ENCODE measurements at regions not wholly inside any gene's neighbourhood (a gene's known extent, or its start where the extent isn't known, plus 50 kb on each side); places are given as distances from the start of the nearest gene placed in this dataset.

- DNase-seq (ENCODE audit: low read depth), result no peak
Observed at GRCh38 chr18:64851726-64852125, 702.8 kb upstream of the LINC00305 start.

GRCh38 chr18:64850791-64851190 is 701.9 kb upstream of the LINC00305 start:
- TF ChIP-seq, protein P1, sequence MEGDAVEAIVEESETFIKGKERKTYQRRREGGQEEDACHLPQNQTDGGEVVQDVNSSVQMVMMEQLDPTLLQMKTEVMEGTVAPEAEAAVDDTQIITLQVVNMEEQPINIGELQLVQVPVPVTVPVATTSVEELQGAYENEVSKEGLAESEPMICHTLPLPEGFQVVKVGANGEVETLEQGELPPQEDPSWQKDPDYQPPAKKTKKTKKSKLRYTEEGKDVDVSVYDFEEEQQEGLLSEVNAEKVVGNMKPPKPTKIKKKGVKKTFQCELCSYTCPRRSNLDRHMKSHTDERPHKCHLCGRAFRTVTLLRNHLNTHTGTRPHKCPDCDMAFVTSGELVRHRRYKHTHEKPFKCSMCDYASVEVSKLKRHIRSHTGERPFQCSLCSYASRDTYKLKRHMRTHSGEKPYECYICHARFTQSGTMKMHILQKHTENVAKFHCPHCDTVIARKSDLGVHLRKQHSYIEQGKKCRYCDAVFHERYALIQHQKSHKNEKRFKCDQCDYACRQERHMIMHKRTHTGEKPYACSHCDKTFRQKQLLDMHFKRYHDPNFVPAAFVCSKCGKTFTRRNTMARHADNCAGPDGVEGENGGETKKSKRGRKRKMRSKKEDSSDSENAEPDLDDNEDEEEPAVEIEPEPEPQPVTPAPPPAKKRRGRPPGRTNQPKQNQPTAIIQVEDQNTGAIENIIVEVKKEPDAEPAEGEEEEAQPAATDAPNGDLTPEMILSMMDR (IDR thresholded peaks at IDR 0.05; ENCODE audit: low read depth, low read length), result no peak
- TF ChIP-seq MYC (IDR thresholded peaks at IDR 0.05; ENCODE audit: low read depth, low read length) (no peak), POLR2A (IDR thresholded peaks at IDR 0.05; ENCODE audit: extremely low read depth, insufficient read length) (no peak)
- TF ChIP-seq, protein P2, sequence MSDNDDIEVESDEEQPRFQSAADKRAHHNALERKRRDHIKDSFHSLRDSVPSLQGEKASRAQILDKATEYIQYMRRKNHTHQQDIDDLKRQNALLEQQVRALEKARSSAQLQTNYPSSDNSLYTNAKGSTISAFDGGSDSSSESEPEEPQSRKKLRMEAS (IDR thresholded peaks at IDR 0.05; ENCODE audit: low read depth, low read length), result no peak
- no peak overlapping the region for H3K4me3 ChIP-seq (ENCODE audit: low read depth, low read length)
- DNase-seq (ENCODE audit: low read depth), result no peak

More at GRCh38 chr18:64851726-64852125, 702.8 kb upstream of the LINC00305 start:
- H3K4me3 ChIP-seq (ENCODE audit: low read depth, low read length), result no peak overlapping the region
- TF ChIP-seq, protein P1 (IDR thresholded peaks at IDR 0.05; ENCODE audit: low read depth, low read length), result no peak
- TF ChIP-seq MYC (IDR thresholded peaks at IDR 0.05; ENCODE audit: low read depth, low read length), result no peak
- no peak for TF ChIP-seq POLR2A (IDR thresholded peaks at IDR 0.05; ENCODE audit: extremely low read depth, insufficient read length)
- TF ChIP-seq, protein P2 (IDR thresholded peaks at IDR 0.05; ENCODE audit: low read depth, low read length), result no peak

DNA sequence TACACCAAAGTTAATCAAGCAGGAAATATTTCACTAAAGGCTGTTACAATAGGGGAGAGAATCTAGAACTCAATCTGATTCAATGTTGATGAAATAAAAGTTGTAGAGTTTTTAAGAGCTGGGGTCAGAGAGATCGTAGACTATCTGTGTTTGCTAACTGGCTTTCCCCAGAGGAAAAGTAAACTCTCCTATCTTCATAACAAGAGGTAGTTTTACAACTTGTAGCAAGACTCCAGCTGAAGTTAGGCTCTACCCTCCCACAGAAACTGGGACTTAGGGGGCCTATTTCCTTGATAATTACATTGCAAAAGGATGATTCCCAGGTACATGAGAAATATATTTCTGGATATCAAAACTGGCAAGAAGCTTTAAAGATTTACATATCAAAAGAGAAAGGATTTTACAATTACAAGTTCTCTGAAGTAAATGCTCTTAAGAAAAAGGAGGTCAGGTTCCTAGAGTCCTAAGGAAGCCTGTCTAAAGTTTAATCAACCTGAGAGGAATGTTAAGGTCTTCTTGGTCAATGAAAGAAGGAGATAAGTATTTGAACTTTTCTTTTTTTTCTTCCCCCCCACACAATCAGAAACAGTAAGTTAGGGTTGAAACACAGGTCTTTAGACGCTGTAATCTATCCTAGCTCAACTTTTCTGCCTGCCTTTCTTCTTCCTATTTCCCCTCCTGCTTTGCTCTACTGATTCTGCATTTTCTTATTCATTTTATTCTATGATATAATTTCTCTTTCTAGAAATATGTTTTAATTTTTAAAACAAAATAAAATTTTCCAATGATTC is 692.2 kb upstream of the LINC00305 start:
- no peak for DNase-seq (ENCODE audit: low read depth)
- TF ChIP-seq MYC (IDR thresholded peaks at IDR 0.05; ENCODE audit: low read depth, low read length) (no peak), POLR2A (IDR thresholded peaks at IDR 0.05; ENCODE audit: extremely low read depth, insufficient read length) (no peak)
- TF ChIP-seq, protein P1 (IDR thresholded peaks at IDR 0.05; ENCODE audit: low read depth, low read length), result no peak
- TF ChIP-seq, protein P2 (IDR thresholded peaks at IDR 0.05; ENCODE audit: low read depth, low read length), result no peak
- H3K4me3 ChIP-seq (ENCODE audit: low read depth, low read length), result no peak overlapping the region

GRCh38 chr18:64810354-64810753 is 661.5 kb upstream of the LINC00305 start:
- no peak for DNase-seq (ENCODE audit: low read depth)
- H3K4me3 ChIP-seq (ENCODE audit: low read depth, low read length), result no peak overlapping the region
- TF ChIP-seq, protein P1 (IDR thresholded peaks at IDR 0.05; ENCODE audit: low read depth, low read length), result no peak
- TF ChIP-seq, protein P2 (IDR thresholded peaks at IDR 0.05; ENCODE audit: low read depth, low read length), result no peak
- TF ChIP-seq POLR2A (IDR thresholded peaks at IDR 0.05; ENCODE audit: extremely low read depth, insufficient read length), result no peak
- TF ChIP-seq MYC (IDR thresholded peaks at IDR 0.05; ENCODE audit: low read depth, low read length), result no peak

DNA sequence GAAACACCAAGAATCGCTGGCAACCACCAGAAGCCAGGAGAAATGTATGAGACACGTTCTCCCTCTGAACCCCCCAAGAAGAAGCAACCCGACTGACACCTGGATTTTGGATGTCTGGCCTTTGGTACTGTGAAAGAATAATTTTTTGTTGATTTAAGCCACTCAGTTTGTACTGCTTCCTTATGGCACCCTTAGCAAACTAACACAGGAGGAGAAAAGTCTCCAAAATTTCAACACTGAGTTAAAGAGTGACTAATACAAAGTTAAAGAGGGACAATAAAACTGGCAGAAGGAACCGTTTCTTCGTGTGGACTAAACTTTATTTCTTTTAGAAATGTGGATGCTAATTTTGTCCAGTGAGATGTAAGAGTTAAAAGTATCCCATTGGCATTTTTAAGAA is 660.9 kb upstream of the LINC00305 start:
- DNase-seq (ENCODE audit: low read depth), result no peak
- TF ChIP-seq, protein P2 (IDR thresholded peaks at IDR 0.05; ENCODE audit: low read depth, low read length), result no peak
- TF ChIP-seq, protein P1 (IDR thresholded peaks at IDR 0.05; ENCODE audit: low read depth, low read length), result no peak
- TF ChIP-seq MYC (IDR thresholded peaks at IDR 0.05; ENCODE audit: low read depth, low read length), result no peak
- no peak overlapping the region for H3K4me3 ChIP-seq (ENCODE audit: low read depth, low read length)
